Common myeloid progenitor, CD34-positive (primary cell): ENCODE measurements at regions not wholly inside any gene's neighbourhood (a gene's known extent, or its start where the extent isn't known, plus 50 kb on each side); places are given as distances from the start of the nearest gene placed in this dataset.

Source experiments
- CTCF ChIA-PET: fragments of 350-600 bp; sonication (Branson Sonifier 250); formaldehyde crosslinking; loops from one replicate; lab custom pipeline; 2021; ENCODE audit warnings: antibody characterized with exemption; lab: Charles Lee
- POLR2A ChIA-PET: fragments of 350-600 bp; sonication (Branson Sonifier 250); formaldehyde crosslinking; loops from one replicate; lab custom pipeline; 2021; ENCODE audit warnings: antibody characterized with exemption; lab: Charles Lee
- DNase-seq, 3 donors: peaks; one replicate each; pipeline versions ENCODE4 v3.0.0 to v3.0.0-alpha.2; 2013
- H3K27ac ChIP-seq, 2 experiments: 1 replicate in 1 of 2; 2 replicates in 1 of 2; pipeline ENCODE4 v1.7.0; 2013; ENCODE audit warnings: inconsistent platforms in 2 of 2, low read length in 2 of 2, mild to moderate bottlenecking in 2 of 2, low read depth in 1 of 2, moderate library complexity in 1 of 2; ENCODE audit not compliant: severe bottlenecking in 2 of 2, insufficient read depth in 1 of 2, poor library complexity in 1 of 2
- H3K27me3 ChIP-seq, 5 experiments: replicated peaks in 2 of 5; 1 replicate in 3 of 5; 2 replicates in 2 of 5; pipeline versions ENCODE4 v1.6.1 to v1.7.0; 2013; ENCODE audit warnings: low read length in 4 of 5, mild to moderate bottlenecking in 2 of 5, moderate library complexity in 2 of 5, inconsistent platforms in 1 of 5; ENCODE audit not compliant: insufficient read depth in 5 of 5, control insufficient read depth in 4 of 5
- H3K36me3 ChIP-seq, 4 experiments: 1 replicate in 2 of 4; 2 replicates in 2 of 4; pipeline versions ENCODE4 v1.6.1 to v1.7.0; 2013; ENCODE audit warnings: low read length in 3 of 4, control low read depth in 1 of 4, mild to moderate bottlenecking in 1 of 4; ENCODE audit not compliant: control insufficient read depth in 4 of 4, insufficient read depth in 4 of 4
- H3K4me1 ChIP-seq, 4 experiments: 1 replicate in 3 of 4; 2 replicates in 1 of 4; pipeline versions ENCODE4 v1.6.1 to v1.7.1; 2013; ENCODE audit warnings: low read length in 3 of 4, mild to moderate bottlenecking in 3 of 4, control low read depth in 1 of 4, inconsistent platforms in 1 of 4, moderate library complexity in 1 of 4; ENCODE audit not compliant: control insufficient read depth in 4 of 4, insufficient read depth in 4 of 4; ENCODE audit errors: control extremely low read depth in 1 of 4
- H3K4me3 ChIP-seq, 7 experiments: 1 replicate in 4 of 7; 2 replicates in 3 of 7; pipeline versions ENCODE4 v1.5.1 to v1.7.0; 2013; ENCODE audit warnings: mild to moderate bottlenecking in 7 of 7, low read length in 6 of 7, moderate library complexity in 6 of 7, inconsistent platforms in 2 of 7, low read depth in 2 of 7, control low read depth in 1 of 7; ENCODE audit not compliant: insufficient read depth in 4 of 7, control insufficient read depth in 1 of 7; ENCODE audit errors: extremely low read depth in 1 of 7
- H3K9me3 ChIP-seq, 5 experiments: 1 replicate in 4 of 5; 2 replicates in 1 of 5; pipeline versions ENCODE4 v1.6.1 to v1.7.1; 2013; ENCODE audit warnings: low read length in 4 of 5, mild to moderate bottlenecking in 2 of 5, inconsistent platforms in 1 of 5, low read depth in 1 of 5, moderate library complexity in 1 of 5; ENCODE audit not compliant: control insufficient read depth in 4 of 5, insufficient read depth in 2 of 5; ENCODE audit errors: control extremely low read depth in 1 of 5
- WGBS: methylation state at CpG from one replicate; pipeline ENCODE4 v1.1.5; 2013; ENCODE audit not compliant: insufficient coverage; 5-methylcytosine and 5-hydroxymethylcytosine counted together

DNA sequence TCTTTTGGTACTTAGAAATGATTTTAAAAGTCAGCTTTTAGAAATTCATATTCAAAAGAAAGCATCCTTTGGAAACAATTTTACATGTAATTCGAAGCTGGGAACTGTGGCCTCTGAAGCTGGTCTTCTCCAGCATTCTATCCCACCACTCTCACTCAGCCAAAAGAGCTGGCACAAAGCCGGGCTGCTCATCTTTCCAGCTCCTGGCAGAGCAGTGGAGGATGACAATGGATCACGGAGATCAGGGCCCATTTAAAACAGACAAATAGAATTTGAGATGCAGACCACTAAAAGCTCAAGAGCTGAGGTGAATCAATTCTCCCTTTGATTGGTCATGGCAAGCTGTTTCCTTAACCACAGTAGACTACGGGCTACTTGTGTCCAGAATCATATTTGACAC lies 60.6 kb downstream of the OTOR start:
- Histone ChIP-seq H3K27me3 (peaks cover 2 to 31% (median 4%) of the 10 kb centered on the region in 5 experiments), H3K27ac (no peak overlapping the region), H3K4me1 (no peaks in the 10 kb centered on the region), H3K36me3 (no peaks in the 10 kb centered on the region), H3K4me3 (no peak overlapping the region), H3K9me3 (no peaks in the 10 kb centered on the region)
- DNase-seq = no peak
- WGBS = 94% methylated on average over 2 of the region's 4 CpGs
- CTCF ChIA-PET = interaction anchor here (3.8 kb wide), 1 partner anchor 12 kb away, joined by 26 read pairs; no protein-coding TSS in a partner anchor
- POLR2A ChIA-PET = interaction anchor here (0.6 kb wide), 1 partner anchor 12 kb away, joined by 3 read pairs; no protein-coding TSS in a partner anchor

DNA sequence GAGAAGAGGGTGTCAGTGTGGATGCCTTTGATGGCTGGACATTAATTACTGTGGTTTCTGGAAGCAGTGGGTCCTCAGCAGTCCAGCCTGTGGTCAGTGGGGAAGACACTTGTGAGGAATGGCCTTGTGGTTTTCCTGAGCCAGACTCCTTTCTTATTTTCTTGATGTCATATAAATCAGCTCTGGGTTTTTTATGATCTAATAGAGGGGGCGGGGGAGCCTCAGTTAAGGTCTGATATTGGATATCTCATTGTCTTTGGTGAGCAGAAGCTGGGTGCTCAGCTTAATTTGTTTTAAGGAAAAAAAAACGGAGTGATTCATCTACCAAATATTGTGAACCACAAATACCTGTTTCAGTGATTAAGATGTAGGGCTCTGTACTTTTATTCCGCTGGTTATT lies 62.1 kb downstream of the OTOR start:
- Histone ChIP-seq H3K9me3 (no peaks in the 10 kb centered on the region), H3K4me1 (no peaks in the 10 kb centered on the region), H3K27me3 (peaks cover 0 to 24% (median under 1%) of the 10 kb centered on the region in 5 experiments), H3K27ac (no peak overlapping the region), H3K36me3 (no peaks in the 10 kb centered on the region), H3K4me3 (no peak overlapping the region)
- no peak for DNase-seq
- no CpG with 5 or more reads among the region's 3 CpGs for WGBS
- CTCF ChIA-PET = interaction anchor here (3.6 to 3.8 kb wide), 2 partner anchors 8 to 10 kb away, joined by 19 to 26 read pairs; no protein-coding TSS in a partner anchor
- POLR2A ChIA-PET = no interaction called here

GRCh38 chr20:16816192-16816591 lies 68.0 kb downstream of the OTOR start:
- no peak for DNase-seq
- CTCF ChIA-PET = interaction anchor here (2.4 kb wide), 1 partner anchor 12 kb away, joined by 8 read pairs; no protein-coding TSS in a partner anchor
- Histone ChIP-seq H3K9me3 (no peaks in the 10 kb centered on the region), H3K4me1 (no peaks in the 10 kb centered on the region), H3K4me3 (no peak overlapping the region), H3K27ac (no peak overlapping the region), H3K27me3 (peaks cover 0 to 12% (median 2%) of the 10 kb centered on the region in 5 experiments), H3K36me3 (no peaks in the 10 kb centered on the region)
- 27% methylated on average over 3 of the region's 3 CpGs for WGBS
- POLR2A ChIA-PET = no interaction called here

DNA sequence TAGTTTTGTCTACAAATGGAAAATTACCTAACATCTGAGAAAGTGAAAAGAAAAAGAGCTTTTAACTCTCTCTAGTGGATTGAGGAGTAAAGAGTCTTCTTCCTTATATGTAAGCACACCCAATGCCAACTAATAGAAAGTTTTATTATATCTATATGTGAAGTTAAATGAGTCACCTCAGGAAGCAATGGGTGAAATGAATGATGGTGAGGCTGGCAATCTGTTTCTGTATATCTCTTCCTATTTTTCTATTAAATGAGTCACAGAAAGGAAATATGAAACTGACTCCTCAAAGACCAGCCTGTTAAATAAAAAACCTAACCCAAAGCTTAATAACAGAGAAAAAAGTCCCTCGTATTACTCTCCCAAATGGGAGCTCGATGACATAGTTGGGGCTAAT lies 71.3 kb downstream of the OTOR start:
- WGBS = 100% methylated on average over 1 of the region's 2 CpGs
- Histone ChIP-seq H3K4me3 (no peak overlapping the region), H3K27ac (no peak overlapping the region), H3K4me1 (no peaks in the 10 kb centered on the region), H3K27me3 (peaks cover 0 to 8% (median 2%) of the 10 kb centered on the region in 5 experiments), H3K9me3 (no peaks in the 10 kb centered on the region), H3K36me3 (no peaks in the 10 kb centered on the region)
- POLR2A ChIA-PET = no interaction called here
- CTCF ChIA-PET = interaction anchor here (3.9 to 4.2 kb wide), 3 partner anchors 9 to 19 kb away, joined by 26 to 40 read pairs (median 31); no protein-coding TSS in a partner anchor
- peak in 1 of 3 donors; percentile 2 for DNase-seq

GRCh38 chr20:16821211-16822089 lies 73.3 kb downstream of the OTOR start:
- H3K4me1 ChIP-seq = no peaks in the 10 kb centered on the region
- CTCF ChIA-PET = interaction anchor here (0.8 to 4.2 kb wide), 5 partner anchors 8 to 21 kb away, joined by 3 to 40 read pairs (median 26); no protein-coding TSS in a partner anchor
- WGBS = 69% methylated on average over 6 of the region's 10 CpGs
- DNase-seq = peak; percentile 18 to 54 (median 48)
- no peak overlapping the region for H3K4me3 ChIP-seq
- no peaks in the 10 kb centered on the region for H3K36me3 ChIP-seq
- peaks cover 0 to 2% (median 0%) of the 10 kb centered on the region in 5 experiments for H3K27me3 ChIP-seq
- POLR2A ChIA-PET = interaction anchor here (0.6 kb wide), 1 partner anchor 13 kb away, joined by 3 read pairs; no protein-coding TSS in a partner anchor
- H3K27ac ChIP-seq = no peak overlapping the region
- no peaks in the 10 kb centered on the region for H3K9me3 ChIP-seq

DNA sequence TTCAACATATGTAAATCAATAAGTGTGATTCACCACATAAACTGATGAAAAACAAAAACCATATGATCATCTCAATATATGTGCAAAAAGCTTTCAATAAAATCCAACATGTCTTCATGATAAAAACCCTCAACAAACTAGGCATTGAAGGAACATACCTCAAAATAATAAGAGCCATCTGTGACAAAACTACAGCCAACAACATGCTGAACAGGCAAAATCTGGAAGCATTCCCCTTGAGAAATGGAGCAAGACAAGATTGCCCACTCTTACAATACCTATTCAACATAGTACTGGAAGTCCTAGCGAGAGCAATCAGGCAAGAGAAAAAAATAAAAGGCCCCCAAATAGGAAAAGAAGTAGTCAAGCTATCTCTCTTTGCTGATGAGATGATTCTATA lies 76.5 kb downstream of the OTOR start:
- ChIA-PET CTCF (no interaction called here), POLR2A (no interaction called here)
- Histone ChIP-seq H3K4me1 (no peaks in the 10 kb centered on the region), H3K4me3 (no peak overlapping the region), H3K27ac (no peak overlapping the region), H3K9me3 (no peaks in the 10 kb centered on the region), H3K36me3 (no peaks in the 10 kb centered on the region), H3K27me3 (no peaks in the 10 kb centered on the region)
- WGBS = no CpG with 5 or more reads among the region's 1 CpG
- DNase-seq = no peak
